ENCODE measurements at regions not wholly inside any gene's neighbourhood (a gene's known extent, or its start where the extent isn't known, plus 50 kb on each side); places are given as distances from the start of the nearest gene placed in this dataset.
"Not testable (repeated sequence)": the region's sequence is repeated elsewhere in the genome, so short reads cannot be mapped to it uniquely, and the experiment has no call there.

DNA sequence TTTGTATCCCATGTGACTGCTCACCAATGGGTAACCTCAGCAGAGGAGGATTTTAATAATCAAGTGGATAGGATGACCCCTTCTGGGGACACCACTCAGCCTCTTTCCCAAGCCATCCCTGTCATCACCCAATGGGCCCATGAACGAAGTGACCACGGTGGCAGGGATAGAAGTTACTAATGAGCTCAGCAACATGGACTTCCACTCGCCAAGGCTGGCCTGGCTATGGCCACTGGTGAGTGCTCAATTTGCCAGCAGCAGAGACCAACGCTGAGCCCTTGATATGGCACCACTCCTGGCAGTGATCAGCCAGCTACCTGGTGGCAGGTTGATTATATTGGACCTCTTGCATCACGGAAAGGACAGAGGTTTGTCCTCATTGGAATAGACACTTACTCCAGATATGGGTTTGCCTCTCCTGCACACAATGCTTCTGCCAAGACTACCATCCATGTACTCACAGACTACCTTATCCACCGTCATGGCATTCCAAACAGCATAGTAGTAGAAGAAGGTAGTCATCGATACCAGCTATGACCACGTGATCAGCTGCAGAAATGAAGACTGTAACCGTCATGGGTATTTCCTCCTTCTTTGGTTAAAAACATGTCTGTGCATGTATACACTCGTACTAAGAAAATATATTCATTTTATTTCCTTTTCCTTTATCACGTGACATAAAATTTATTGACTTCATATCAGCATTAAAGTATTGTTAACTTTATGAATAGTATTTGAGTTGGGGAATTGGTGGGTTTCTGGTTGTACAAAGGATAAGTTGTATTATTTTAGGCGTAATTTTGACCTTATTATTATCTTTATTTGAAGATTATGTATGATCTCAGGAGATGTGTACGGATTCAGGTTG lies 562.6 kb downstream of the PTPRU start:
- no peaks in the 10 kb centered on the region; the same call in 2 of the 3 replicates for H3K9me3 ChIP-seq (replicated peaks; ENCODE audit: control insufficient read depth, insufficient read depth, low read length)
- POLR2A ChIA-PET: no interaction called here
- intact Hi-C loops (cut with micrococcal nuclease; ENCODE audit: unreplicated experiment) (no loop called here), in situ Hi-C loops (cut with MboI) (no loop called here)
- CTCF ChIA-PET: no interaction called here
- H3K4me2 ChIP-seq (ENCODE audit: control insufficient read depth, insufficient read depth): no peak overlapping the region
- DNase-seq (ENCODE audit: low read depth, low spot score) (no peak), ATAC-seq (no peak), FAIRE-seq (no peak)
- H3K36me3 ChIP-seq (ENCODE audit: control insufficient read depth in 2 of 2, insufficient read depth in 2 of 2, low read length in 1 of 2): no peaks in the 10 kb centered on the region
- no peak overlapping the region for H3K9ac ChIP-seq (ENCODE audit: control insufficient read depth, insufficient read depth, low read length)
- no peaks in the 10 kb centered on the region for H3K4me1 ChIP-seq (ENCODE audit: control insufficient read depth, insufficient read depth, low read length)
- RAD21 ChIA-PET (ENCODE audit: unreplicated experiment): no interaction called here
- no TSS peak for BruUV-seq (replicated peaks)
- H3K27me3 ChIP-seq (replicated peaks in 1 of 2; ENCODE audit: control insufficient read depth in 2 of 2, insufficient read depth in 2 of 2, low read length in 1 of 2): no peaks in the 10 kb centered on the region; a peak in 2 of 4 replicates
- SMC1A ChIA-PET (ENCODE audit: uncharacterized antibody, unreplicated experiment): no interaction called here
- H3K27ac ChIP-seq (ENCODE audit: control insufficient read depth, insufficient read depth): no peak overlapping the region
- no peak overlapping the region for H2AFZ ChIP-seq (ENCODE audit: control insufficient read depth, low read depth, low read length)
- no peaks in the 10 kb centered on the region for H3K79me2 ChIP-seq (ENCODE audit: control insufficient read depth, insufficient read depth, low read length)
- 10% methylated on average over 13 of the region's 13 CpGs for WGBS (ENCODE audit: insufficient coverage, insufficient replicate concordance, low lambda C conversion rate, missing lambda C conversion rate)
- H3K4me3 ChIP-seq: no peak overlapping the region
- no peaks in the 10 kb centered on the region for H4K20me1 ChIP-seq (ENCODE audit: control insufficient read depth, insufficient read depth)
- TF ChIP-seq, protein P1, sequence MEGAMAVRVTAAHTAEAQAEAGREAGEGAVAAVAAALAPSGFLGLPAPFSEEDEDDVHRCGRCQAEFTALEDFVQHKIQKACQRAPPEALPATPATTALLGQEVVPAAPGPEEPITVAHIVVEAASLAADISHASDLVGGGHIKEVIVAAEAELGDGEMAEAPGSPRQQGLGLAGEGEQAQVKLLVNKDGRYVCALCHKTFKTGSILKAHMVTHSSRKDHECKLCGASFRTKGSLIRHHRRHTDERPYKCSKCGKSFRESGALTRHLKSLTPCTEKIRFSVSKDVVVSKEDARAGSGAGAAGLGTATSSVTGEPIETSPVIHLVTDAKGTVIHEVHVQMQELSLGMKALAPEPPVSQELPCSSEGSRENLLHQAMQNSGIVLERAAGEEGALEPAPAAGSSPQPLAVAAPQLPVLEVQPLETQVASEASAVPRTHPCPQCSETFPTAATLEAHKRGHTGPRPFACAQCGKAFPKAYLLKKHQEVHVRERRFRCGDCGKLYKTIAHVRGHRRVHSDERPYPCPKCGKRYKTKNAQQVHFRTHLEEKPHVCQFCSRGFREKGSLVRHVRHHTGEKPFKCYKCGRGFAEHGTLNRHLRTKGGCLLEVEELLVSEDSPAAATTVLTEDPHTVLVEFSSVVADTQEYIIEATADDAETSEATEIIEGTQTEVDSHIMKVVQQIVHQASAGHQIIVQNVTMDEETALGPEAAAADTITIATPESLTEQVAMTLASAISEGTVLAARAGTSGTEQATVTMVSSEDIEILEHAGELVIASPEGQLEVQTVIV (IDR thresholded peaks at IDR 0.05; ENCODE audit: borderline replicate concordance, partially characterized antibody): no peak
- TF ChIP-seq RAD51 (IDR thresholded peaks at IDR 0.05) (peak; percentile 61; the same call in 1 of the 2 replicates), KDM1A (IDR thresholded peaks at IDR 0.05; ENCODE audit: borderline replicate concordance) (no peak)

DNA sequence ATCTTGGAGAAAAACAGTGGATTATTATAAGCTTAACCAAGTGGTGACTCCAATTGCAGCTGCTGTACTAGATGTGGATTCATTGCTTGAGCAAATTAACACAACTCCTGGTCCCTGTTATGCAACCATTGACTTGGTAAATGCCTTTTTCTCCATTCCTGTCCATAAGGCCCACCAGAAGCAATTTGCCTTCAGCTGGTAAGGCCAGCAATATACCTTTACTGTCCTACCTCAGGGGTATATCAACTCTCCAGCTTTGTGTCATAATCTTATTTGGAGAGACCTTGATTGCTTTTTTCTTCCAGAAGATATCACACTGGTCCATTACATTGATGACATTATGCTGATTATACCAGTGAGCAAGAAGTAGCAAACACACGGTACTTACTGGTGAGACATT lies 560.8 kb downstream of the PTPRU start:
- BruUV-seq (replicated peaks): not testable (repeated sequence)

GRCh38 chr1:29795965-29796364 lies 559.6 kb downstream of the PTPRU start:
- H3K4me1 ChIP-seq (ENCODE audit: control insufficient read depth, insufficient read depth, low read length); H3K79me2 ChIP-seq (ENCODE audit: control insufficient read depth, insufficient read depth, low read length); FAIRE-seq; H3K36me3 ChIP-seq (ENCODE audit: control insufficient read depth in 2 of 2, insufficient read depth in 2 of 2, low read length in 1 of 2); in situ Hi-C loops (cut with MboI); H3K4me3 ChIP-seq; POLR2A ChIA-PET; BruUV-seq (replicated peaks); H3K4me2 ChIP-seq (ENCODE audit: control insufficient read depth, insufficient read depth); H2AFZ ChIP-seq (ENCODE audit: control insufficient read depth, low read depth, low read length); RAD21 ChIA-PET (ENCODE audit: unreplicated experiment); H3K9ac ChIP-seq (ENCODE audit: control insufficient read depth, insufficient read depth, low read length); intact Hi-C loops (cut with micrococcal nuclease; ENCODE audit: unreplicated experiment); H4K20me1 ChIP-seq (ENCODE audit: control insufficient read depth, insufficient read depth); SMC1A ChIA-PET (ENCODE audit: uncharacterized antibody, unreplicated experiment); H3K27me3 ChIP-seq (replicated peaks in 1 of 2; ENCODE audit: control insufficient read depth in 2 of 2, insufficient read depth in 2 of 2, low read length in 1 of 2); ATAC-seq; DNase-seq (ENCODE audit: low read depth, low spot score); H3K9me3 ChIP-seq (replicated peaks; ENCODE audit: control insufficient read depth, insufficient read depth, low read length); CTCF ChIA-PET; H3K27ac ChIP-seq (ENCODE audit: control insufficient read depth, insufficient read depth): not testable (repeated sequence)
- 7% methylated on average over 2 of the region's 2 CpGs for WGBS (ENCODE audit: insufficient coverage, insufficient replicate concordance, low lambda C conversion rate, missing lambda C conversion rate)

More for the DNA sequence above, 560.8 kb downstream of the PTPRU start:
- H3K9ac ChIP-seq (ENCODE audit: control insufficient read depth, insufficient read depth, low read length); intact Hi-C loops (cut with micrococcal nuclease; ENCODE audit: unreplicated experiment); CTCF ChIA-PET; RAD21 ChIA-PET (ENCODE audit: unreplicated experiment); H4K20me1 ChIP-seq (ENCODE audit: control insufficient read depth, insufficient read depth); DNase-seq (ENCODE audit: low read depth, low spot score); H3K27ac ChIP-seq (ENCODE audit: control insufficient read depth, insufficient read depth); H3K36me3 ChIP-seq (ENCODE audit: control insufficient read depth in 2 of 2, insufficient read depth in 2 of 2, low read length in 1 of 2); H2AFZ ChIP-seq (ENCODE audit: control insufficient read depth, low read depth, low read length); H3K4me1 ChIP-seq (ENCODE audit: control insufficient read depth, insufficient read depth, low read length); ATAC-seq; H3K9me3 ChIP-seq (replicated peaks; ENCODE audit: control insufficient read depth, insufficient read depth, low read length); in situ Hi-C loops (cut with MboI); H3K27me3 ChIP-seq (replicated peaks in 1 of 2; ENCODE audit: control insufficient read depth in 2 of 2, insufficient read depth in 2 of 2, low read length in 1 of 2); POLR2A ChIA-PET; H3K79me2 ChIP-seq (ENCODE audit: control insufficient read depth, insufficient read depth, low read length); SMC1A ChIA-PET (ENCODE audit: uncharacterized antibody, unreplicated experiment); H3K4me2 ChIP-seq (ENCODE audit: control insufficient read depth, insufficient read depth); H3K4me3 ChIP-seq; FAIRE-seq: not testable (repeated sequence)
- WGBS (ENCODE audit: insufficient coverage, insufficient replicate concordance, low lambda C conversion rate, missing lambda C conversion rate): 73% methylated on average over 1 of the region's 1 CpG
